Activated CD4-positive, alpha-beta T cell treated with anti-CD3 and anti-CD28 coated beads, Interleukin-2, Interleukin-4, amounts not matched to agents 100 ng/mL and 50 ng/mL, durations not matched to agents 16 hours and 8 hours (primary cell): ENCODE measurements at regions not wholly inside any gene's neighbourhood (a gene's known extent, or its start where the extent isn't known, plus 50 kb on each side); places are given as distances from the start of the nearest gene placed in this dataset.

Experiments
- DNase-seq: peaks from one replicate; pipeline ENCODE4 v3.0.0-alpha.2; 2020; ENCODE audit warnings: low spot score

GRCh38 chr9:129473523-129474244, 147.2 kb downstream of the C9orf50 start:
- no peak for DNase-seq

- no peak for DNase-seq
These were observed 148.2 kb downstream of the C9orf50 start for GRCh38 chr9:129472651-129473102.

- no peak for DNase-seq
These were observed 149.5 kb downstream of the C9orf50 start for GRCh38 chr9:129471201-129472019.

GRCh38 chr9:129469988-129470316, 150.9 kb downstream of the C9orf50 start:
- DNase-seq: no peak

- DNase-seq: no peak
These were observed 151.5 kb downstream of the C9orf50 start for GRCh38 chr9:129469188-129469987.

- no peak for DNase-seq
These were observed 152.9 kb downstream of the C9orf50 start for GRCh38 chr9:129467739-129468666.

- DNase-seq: no peak
These were observed 153.8 kb downstream of the C9orf50 start for GRCh38 chr9:129467004-129467588.

GRCh38 chr9:129465834-129466535, 154.9 kb downstream of the C9orf50 start:
- no peak for DNase-seq

- DNase-seq: no peak
These were observed 155.7 kb downstream of the C9orf50 start for GRCh38 chr9:129464972-129465833.

GRCh38 chr9:129463994-129464393, 156.9 kb downstream of the C9orf50 start:
- no peak for DNase-seq

- no peak for DNase-seq
These were observed 157.4 kb downstream of the C9orf50 start for GRCh38 chr9:129463477-129463876.

GRCh38 chr9:129462360-129462759, 158.5 kb downstream of the C9orf50 start:
- no peak for DNase-seq

- peak; percentile 88 for DNase-seq
These were observed 160.3 kb downstream of the C9orf50 start for GRCh38 chr9:129460323-129461261.

- no peak for DNase-seq
These were observed 161.2 kb downstream of the C9orf50 start for GRCh38 chr9:129459547-129460322.

- no peak for DNase-seq
These were observed 162.0 kb downstream of the C9orf50 start for GRCh38 chr9:129458663-129459546.

GRCh38 chr9:129458155-129458661, 162.7 kb downstream of the C9orf50 start:
- DNase-seq: peak; percentile 76
